AG08396 (cell line): ENCODE measurements at regions not wholly inside any gene's neighbourhood (a gene's known extent, or its start where the extent isn't known, plus 50 kb on each side); places are given as distances from the start of the nearest gene placed in this dataset.

Experiments used
- DNase-seq: peaks from one replicate; pipeline ENCODE4 v3.0.0; 2012; ENCODE audit warnings: low spot score, mixed read lengths

- DNase-seq = no peak
Observed at GRCh38 chr1:208782186-208782585, 538.0 kb upstream of the PLXNA2 start.

GRCh38 chr1:208785629-208786028 is 541.4 kb upstream of the PLXNA2 start:
- no peak for DNase-seq

GRCh38 chr1:208787219-208787618 is 543.0 kb upstream of the PLXNA2 start:
- no peak for DNase-seq

GRCh38 chr1:208788013-208788540 is 543.9 kb upstream of the PLXNA2 start:
- DNase-seq = no peak

GRCh38 chr1:208791456-208791855 is 547.3 kb upstream of the PLXNA2 start:
- no peak for DNase-seq

GRCh38 chr1:208793861-208794345 is 549.7 kb upstream of the PLXNA2 start:
- DNase-seq = no peak

GRCh38 chr1:208799186-208799585 is 555.0 kb upstream of the PLXNA2 start:
- DNase-seq = no peak

GRCh38 chr1:208803011-208803811 is 559.0 kb upstream of the PLXNA2 start:
- no peak for DNase-seq

DNA sequence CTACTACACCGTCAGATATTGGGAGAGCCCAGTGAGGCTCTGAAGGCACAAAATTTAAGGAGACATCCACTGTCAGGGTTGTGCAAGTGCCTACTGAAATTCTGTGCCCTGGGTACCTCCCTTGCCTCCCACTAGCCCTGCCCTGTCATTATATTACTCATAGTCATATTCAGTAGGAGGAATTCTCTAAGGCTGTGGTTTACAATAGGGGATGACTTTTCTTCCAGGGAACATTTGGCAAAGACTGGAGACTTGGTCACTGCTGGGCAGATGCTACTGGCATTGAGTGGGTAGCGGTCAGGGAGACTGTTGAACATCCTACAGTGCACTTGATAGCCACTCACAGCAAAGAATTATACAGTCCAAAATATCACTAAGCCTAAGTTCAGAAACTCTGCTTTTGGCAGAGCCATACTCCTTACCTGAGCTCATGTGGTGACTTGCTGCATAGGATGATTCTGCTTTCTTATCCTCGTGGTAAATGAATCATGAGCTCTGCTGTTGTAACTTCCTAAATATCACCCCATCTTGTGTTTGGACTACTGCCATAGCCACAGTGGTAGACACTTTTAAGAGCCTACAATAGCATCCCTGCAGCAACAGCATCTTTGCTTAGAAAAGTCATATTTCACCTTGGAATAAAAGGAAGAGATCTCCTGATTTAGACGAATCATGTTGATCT is 563.4 kb upstream of the PLXNA2 start:
- peak; percentile 6 for DNase-seq

GRCh38 chr1:208808301-208808700 is 564.1 kb upstream of the PLXNA2 start:
- no peak for DNase-seq

DNA sequence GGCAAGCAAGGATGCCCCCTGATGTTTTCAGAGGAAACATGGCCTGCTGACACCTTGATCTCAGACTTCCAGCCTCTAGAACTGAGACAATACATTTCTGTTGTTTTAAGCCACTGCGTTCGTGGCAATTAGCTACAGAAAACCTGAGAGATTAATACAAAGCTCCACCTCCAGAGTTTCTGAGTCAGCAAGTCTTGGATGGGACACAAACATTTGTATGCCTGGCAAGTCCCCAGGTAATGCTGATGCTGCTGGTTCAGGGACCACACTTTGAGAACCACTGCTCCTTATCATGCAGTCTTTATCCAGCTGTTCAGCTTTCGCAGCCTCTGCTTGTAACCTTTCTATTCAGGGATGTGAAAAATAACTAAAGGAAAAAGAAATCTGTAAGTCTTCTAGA is 565.7 kb upstream of the PLXNA2 start:
- no peak for DNase-seq

GRCh38 chr1:208818770-208819445 is 574.7 kb upstream of the PLXNA2 start:
- DNase-seq = no peak

- DNase-seq = no peak
Observed at GRCh38 chr1:208820580-208821212, 576.5 kb upstream of the PLXNA2 start.

GRCh38 chr1:208821939-208822338 is 577.8 kb upstream of the PLXNA2 start:
- DNase-seq = no peak

DNA sequence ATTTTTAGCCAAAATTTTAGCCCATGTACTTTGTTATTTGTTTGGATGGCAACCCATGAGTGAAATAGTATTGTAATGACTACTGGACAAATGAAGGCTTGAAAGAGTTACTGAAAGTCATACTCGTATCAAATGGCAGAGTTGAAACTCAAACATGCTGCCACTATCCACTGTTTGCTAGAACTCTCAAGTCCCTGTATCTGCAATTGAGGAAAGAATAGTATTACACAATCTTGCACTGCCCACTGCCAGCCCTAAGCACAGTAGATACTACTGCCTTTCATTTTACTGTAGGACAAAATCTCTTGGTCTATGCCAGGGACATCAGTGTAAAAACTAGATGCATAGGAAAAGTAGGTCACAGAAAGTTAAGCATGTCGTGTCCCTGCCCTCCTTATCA is 581.1 kb upstream of the PLXNA2 start:
- DNase-seq = no peak

DNA sequence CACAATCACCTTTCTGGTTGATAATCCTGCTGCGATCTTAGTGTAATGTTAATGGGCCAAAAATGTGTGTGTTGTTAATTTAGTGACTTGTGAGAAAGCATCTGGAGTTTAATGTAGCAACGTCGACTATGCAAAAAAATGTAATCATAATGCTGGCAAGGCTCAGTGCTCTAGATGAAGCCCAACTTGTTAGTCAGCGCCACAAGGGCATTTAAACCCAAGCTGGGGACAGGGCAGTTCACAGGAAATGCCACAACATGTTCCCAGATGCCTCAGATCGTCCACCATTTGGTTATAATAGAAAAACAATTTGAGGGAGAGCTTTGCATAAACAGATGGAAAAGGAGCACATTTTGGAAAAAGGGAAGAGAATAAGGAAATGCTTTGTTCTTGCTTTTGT is 585.4 kb upstream of the PLXNA2 start:
- peak; percentile 5 for DNase-seq

GRCh38 chr1:208834381-208835096 is 590.4 kb upstream of the PLXNA2 start:
- DNase-seq = no peak

GRCh38 chr1:208835097-208835463 is 590.9 kb upstream of the PLXNA2 start:
- no peak for DNase-seq

- DNase-seq = no peak
Observed at GRCh38 chr1:208835781-208836180, 591.6 kb upstream of the PLXNA2 start.

GRCh38 chr1:208837242-208837641 is 593.1 kb upstream of the PLXNA2 start:
- DNase-seq = no peak

DNA sequence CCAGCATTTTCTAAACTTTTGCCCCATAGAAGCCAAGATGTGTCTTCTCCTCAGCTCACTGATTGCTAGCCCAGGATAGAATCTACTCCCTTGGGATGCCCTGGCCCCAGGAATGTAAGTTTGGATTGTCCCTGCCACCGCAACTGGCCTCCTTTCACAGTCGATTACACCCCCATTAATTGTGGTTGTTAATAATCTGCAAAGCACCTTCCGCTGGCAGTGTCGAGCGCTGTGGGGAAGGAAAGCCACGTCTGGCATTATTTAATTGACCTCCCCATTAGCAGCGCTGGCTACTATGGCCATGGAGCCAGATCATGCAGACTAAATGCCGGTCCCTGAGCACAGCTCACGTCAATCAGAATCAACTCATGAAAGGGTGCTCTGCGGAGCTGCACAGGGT is 597.3 kb upstream of the PLXNA2 start:
- DNase-seq = no peak

- no peak for DNase-seq
Observed at GRCh38 chr1:208842451-208842850, 598.3 kb upstream of the PLXNA2 start.
